ENCODE measurements at regions not wholly inside any gene's neighbourhood (a gene's known extent, or its start where the extent isn't known, plus 50 kb on each side); places are given as distances from the start of the nearest gene placed in this dataset.
"Not testable (repeated sequence)": the region's sequence is repeated elsewhere in the genome, so short reads cannot be mapped to it uniquely, and the experiment has no call there.

GRCh38 chr4:74505355-74505978, 60.5 kb downstream of the AREG start:
- not testable (repeated sequence) for DNase-seq

GRCh38 chr4:74509363-74509762, 64.4 kb downstream of the AREG start:
- not testable (repeated sequence) for DNase-seq

DNA sequence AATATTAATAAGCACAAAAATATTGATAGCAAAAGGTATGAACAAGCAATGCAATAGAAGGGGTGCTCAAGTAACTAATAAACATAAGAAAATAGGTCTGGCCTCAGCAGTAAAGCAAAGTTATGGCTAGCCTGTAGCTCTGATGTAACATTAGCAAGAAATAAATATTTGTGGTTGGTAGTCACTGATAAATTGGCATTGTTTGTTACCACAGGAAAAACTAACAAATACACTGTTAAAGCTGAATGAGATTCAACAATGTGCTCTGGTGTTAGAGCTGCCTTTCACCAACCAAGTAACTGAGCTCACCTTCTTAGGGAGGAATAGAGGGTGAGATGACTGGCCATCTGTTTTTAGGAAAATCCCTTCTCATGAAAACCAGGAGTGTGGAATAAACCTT, 71.4 kb downstream of the AREG start:
- DNase-seq = no peak

DNA sequence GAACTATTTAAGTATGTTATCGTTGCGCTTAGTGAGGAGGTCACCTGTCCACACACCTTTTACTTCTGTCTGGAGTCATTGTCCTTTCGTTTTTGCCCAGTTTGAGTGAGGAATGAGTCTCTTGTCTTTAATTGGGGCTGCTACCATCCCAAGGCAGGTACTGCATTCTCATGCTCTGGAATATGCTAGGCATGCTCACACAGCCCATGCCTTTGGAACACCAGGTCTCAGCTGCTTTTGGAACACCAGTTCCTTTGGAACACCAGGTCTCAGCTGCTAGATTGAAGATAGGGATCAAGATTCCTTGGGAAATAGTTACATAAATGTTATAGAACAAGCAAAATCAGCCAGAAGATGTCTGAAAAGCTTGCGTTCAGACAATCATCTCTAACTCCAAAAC, 73.1 kb downstream of the AREG start:
- no peak for DNase-seq

DNA sequence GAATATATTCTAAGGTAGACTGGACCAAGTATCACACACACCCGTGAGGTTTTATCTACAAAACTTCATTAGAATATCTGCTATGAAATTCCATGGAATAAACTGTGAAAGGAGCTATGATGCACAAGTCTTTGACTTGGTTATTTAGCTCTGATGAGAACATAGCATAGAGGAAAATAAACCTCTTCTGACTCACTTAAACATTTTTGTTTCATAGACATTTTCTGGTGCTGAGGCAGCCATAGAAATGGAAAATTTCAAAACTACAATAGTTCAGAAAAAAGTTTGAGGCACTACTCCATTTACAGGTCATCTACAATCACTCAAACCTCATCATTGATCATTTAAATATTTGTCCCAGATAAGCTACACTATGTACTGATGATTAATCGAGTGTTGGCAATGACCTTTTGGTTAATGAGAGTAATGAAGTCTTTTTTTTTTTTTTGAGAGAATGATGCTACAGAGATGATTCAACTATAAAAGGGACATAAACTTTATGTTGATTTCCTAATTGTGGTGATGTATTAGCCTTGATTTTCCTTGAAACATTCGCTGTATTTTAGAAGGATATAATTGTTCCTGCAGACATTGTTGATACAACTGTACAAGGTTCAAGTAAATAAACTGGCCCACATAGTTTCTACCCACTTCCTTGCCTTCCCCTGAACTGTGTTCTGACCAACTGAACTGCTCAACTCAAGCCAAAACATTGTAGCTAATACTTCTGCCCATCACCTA, 77.5 kb downstream of the AREG start:
- no peak for DNase-seq

- DNase-seq = no peak
These were observed 78.2 kb downstream of the AREG start for GRCh38 chr4:74523096-74523495.

DNA sequence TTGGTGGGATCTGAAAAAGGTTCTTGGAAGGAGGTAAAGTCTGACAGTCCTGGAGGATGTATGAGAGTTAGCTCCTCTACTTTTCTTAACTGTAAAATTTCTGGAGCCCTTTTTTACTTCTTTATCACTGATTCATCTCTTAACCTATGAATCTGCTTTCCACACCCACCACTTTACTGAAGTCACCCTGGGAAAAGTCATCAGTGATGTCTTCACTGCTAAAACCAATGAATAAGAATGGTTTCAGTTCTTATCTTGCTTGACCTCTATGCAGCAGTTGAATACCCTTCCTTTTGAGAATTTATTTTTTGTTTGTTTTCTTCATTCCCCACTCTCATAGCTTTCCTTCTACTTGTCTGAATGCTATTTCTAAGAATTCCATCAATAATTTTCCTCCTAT, 80.0 kb downstream of the AREG start:
- DNase-seq = no peak

- DNase-seq = no peak
These were observed 82.1 kb downstream of the AREG start for GRCh38 chr4:74527049-74527448.

GRCh38 chr4:74528178-74528577, 83.2 kb downstream of the AREG start:
- DNase-seq = no peak

- no peak for DNase-seq
These were observed 84.5 kb downstream of the AREG start for GRCh38 chr4:74529284-74530041.

DNA sequence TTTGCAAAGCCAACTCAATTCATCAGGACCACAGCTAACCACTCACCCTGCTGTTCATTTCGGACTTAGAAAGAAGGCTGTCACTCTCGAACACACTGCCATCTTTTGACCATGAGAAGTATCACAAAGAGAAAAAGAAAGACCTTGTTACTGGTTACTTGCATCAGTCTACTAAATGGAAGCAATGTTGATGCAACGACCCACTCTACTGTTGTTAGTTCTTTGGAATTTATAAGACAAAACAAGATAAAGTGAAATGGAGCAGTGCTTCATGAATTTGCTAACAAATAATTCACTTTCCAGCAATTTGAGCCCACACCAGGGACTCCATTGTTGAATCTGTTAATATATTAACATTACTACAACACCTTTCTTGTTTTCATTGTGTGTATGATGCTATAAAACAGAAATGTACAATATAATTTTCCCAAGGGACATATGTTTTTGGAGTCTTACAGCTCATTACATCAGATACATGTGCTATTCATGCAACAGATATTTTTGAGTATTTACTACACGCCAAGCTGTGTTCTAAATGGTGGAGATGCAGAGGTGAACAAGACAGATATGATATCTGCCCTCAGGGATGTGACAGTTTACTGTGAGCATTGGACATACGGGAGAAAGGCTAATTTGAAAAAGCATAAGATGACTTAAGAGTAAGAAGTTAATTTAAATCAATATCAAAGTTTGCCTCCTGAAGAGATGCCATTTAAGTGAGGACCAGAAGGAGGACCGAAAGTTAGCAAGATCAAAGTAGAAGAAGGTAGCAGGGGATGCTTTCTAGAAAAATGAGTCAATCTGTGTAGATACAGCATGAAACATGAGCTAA, 87.2 kb downstream of the AREG start:
- DNase-seq = peak; percentile 11

GRCh38 chr4:74534121-74534520, 89.2 kb downstream of the AREG start:
- DNase-seq = no peak

GRCh38 chr4:74534936-74535335, 90.0 kb downstream of the AREG start:
- DNase-seq = no peak

- no peak for DNase-seq
These were observed 90.6 kb downstream of the AREG start for GRCh38 chr4:74535512-74535911.

- DNase-seq = no peak
These were observed 91.6 kb downstream of the AREG start for GRCh38 chr4:74536557-74536956.

DNA sequence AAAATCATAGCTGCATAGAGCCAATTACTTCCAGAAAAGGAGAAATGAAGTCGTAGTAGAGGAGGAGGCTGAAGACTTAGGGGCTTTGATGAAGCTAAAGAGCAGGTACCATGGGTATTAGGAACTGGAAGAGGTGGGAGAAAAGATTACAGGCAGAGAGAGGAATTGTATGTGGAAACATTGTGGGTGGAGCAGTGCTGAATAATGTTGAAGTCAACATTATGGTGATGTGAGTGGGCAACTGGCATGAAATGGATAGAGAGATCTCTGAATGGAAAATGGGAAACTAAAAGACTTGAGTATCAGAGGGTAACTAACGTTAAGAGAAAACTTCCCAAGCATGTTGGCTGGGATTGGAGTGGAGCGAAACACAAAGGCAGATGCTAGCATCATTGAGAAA, 92.5 kb downstream of the AREG start:
- no peak for DNase-seq

GRCh38 chr4:74539044-74539790, 94.3 kb downstream of the AREG start:
- DNase-seq = no peak

GRCh38 chr4:74540193-74540592, 95.3 kb downstream of the AREG start:
- no peak for DNase-seq

GRCh38 chr4:74541667-74542066, 96.7 kb downstream of the AREG start:
- DNase-seq = no peak

DNA sequence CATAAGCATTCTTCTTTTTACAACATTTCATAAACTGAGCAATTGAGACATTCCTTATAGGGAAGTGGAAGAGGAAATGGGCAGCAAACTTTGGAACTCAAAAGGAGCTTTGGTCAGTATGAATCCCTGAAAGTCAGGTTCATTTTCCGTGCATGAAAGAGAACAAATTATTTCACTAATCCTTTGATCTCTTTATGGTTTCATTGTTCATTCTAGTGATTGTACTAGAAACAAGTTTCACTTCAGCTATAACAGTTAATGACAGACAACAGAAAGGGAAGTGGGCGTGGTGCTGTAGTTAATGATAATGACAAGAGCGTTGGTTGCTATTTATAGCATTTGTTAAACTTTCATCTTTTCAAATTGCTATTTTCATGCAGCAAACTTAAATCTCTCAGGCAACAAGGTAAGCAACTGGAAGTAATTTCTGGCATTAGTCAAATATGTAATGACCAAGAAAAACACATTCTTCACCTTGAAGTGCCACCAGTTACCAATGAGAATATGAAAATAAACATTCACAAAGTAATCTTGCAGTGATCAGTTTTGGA, 98.4 kb downstream of the AREG start:
- no peak for DNase-seq

GRCh38 chr4:74543983-74544382, 99.0 kb downstream of the AREG start:
- no peak for DNase-seq
